ENCODE measurements at regions not wholly inside any gene's neighbourhood (a gene's known extent, or its start where the extent isn't known, plus 50 kb on each side); places are given as distances from the start of the nearest gene placed in this dataset.

- H3K4me3 ChIP-seq = no peak overlapping the region
- no peak overlapping the region for H3K4me2 ChIP-seq
- CTCF ChIA-PET = interaction anchor here (1.8 kb wide), 1 partner anchor 112 kb away, joined by 3 read pairs; no protein-coding TSS in a partner anchor
- TF ChIP-seq HOXA7 (CRISPR knock-in tag; IDR thresholded peaks at IDR 0.05) (no peak), RFX5 (IDR thresholded peaks at IDR 0.05) (no peak), HEYL (CRISPR knock-in tag; IDR thresholded peaks at IDR 0.05) (no peak), ZC3H11A (IDR thresholded peaks at IDR 0.05) (no peak), EP300 (IDR thresholded peaks at IDR 0.05) (no peak)
- WGBS (ENCODE audit: missing lambda C conversion rate) = 57% methylated on average over 4 of the region's 4 CpGs
- H3K4me1 ChIP-seq = no peaks in the 10 kb centered on the region
- H3K9me3 ChIP-seq = no peaks in the 10 kb centered on the region
- FAIRE-seq (no peak), ATAC-seq (no peak), DNase-seq (ENCODE audit: low read depth in 1 of 2, low spot score in 1 of 2) (no peak)
- POLR2A ChIA-PET = no interaction called here
- H3K27ac ChIP-seq = no peak overlapping the region
These were observed 252.7 kb upstream of the TARS1 start for GRCh38 chr5:33188089-33188488.

GRCh38 chr5:33194914-33195313 is 245.9 kb upstream of the TARS1 start:
- TF ChIP-seq CBX2 (IDR thresholded peaks at IDR 0.05; ENCODE audit: borderline replicate concordance, low read depth) (no peak), HMGXB4 (CRISPR knock-in tag; IDR thresholded peaks at IDR 0.05; ENCODE audit: borderline replicate concordance) (no peak), RFX5 (IDR thresholded peaks at IDR 0.05) (no peak)
- Histone ChIP-seq H3K9me3 (no peaks in the 10 kb centered on the region), H3K4me2 (peak overlapping the region; percentile 66; the same call in 2 of the 3 replicates), H3K27ac (peak overlapping the region; percentile 3 to 49; a peak in 1 of 6 replicates), H3K4me3 (no peak overlapping the region), H3K4me1 (peaks cover 17% of the 10 kb centered on the region)
- ATAC-seq (no peak), DNase-seq (ENCODE audit: low read depth in 1 of 2, low spot score in 1 of 2) (no peak), FAIRE-seq (no peak)
- POLR2A ChIA-PET = no interaction called here
- CTCF ChIA-PET = interaction anchor here (0.9 to 1.6 kb wide), 3 partner anchors 9 to 105 kb away, joined by 3 to 4 read pairs (median 3); no protein-coding TSS in a partner anchor

GRCh38 chr5:33195431-33196165 is 245.2 kb upstream of the TARS1 start:
- Histone ChIP-seq H3K4me2 (peak overlapping the region; percentile 66), H3K9me3 (no peaks in the 10 kb centered on the region), H3K4me1 (peaks cover 17% of the 10 kb centered on the region), H3K4me3 (no peak overlapping the region), H3K27ac (peak overlapping the region; percentile 28 to 49; a peak in 4 of 6 replicates)
- ATAC-seq = peak in 1 of 2 experiments; percentile 84; a peak in 3 of 6 replicates
- ChIA-PET POLR2A (no interaction called here), CTCF (interaction anchor here (0.9 to 1.6 kb wide), 2 partner anchors 9 to 15 kb away, joined by 3 read pairs; no protein-coding TSS in a partner anchor)
- 8% methylated on average over 3 of the region's 3 CpGs for whole genome bisulfite sequencing (ENCODE audit: missing lambda C conversion rate)
- peak in 1 of 2 experiments; percentile 39 for DNase-seq (ENCODE audit: low read depth in 1 of 2, low spot score in 1 of 2)
- peak; percentile 65 for FAIRE-seq
- TF ChIP-seq JUNB (IDR thresholded peaks at IDR 0.05) (peak; percentile 36; the same call in 1 of the 2 replicates), FOSL2 (IDR thresholded peaks at IDR 0.05) (no peak), FOSL2 (CRISPR knock-in tag; IDR thresholded peaks at IDR 0.05) (peak; percentile 47), USF2 (IDR thresholded peaks at IDR 0.05) (no peak)

GRCh38 chr5:33198836-33199235 is 241.9 kb upstream of the TARS1 start:
- peaks cover 17% of the 10 kb centered on the region for H3K4me1 ChIP-seq
- no peak overlapping the region for H3K4me3 ChIP-seq
- H3K4me2 ChIP-seq = no peak overlapping the region
- no peak for DNase-seq (ENCODE audit: low read depth in 1 of 2, low spot score in 1 of 2)
- ATAC-seq = no peak
- ChIA-PET POLR2A (no interaction called here), CTCF (interaction anchor here (1.3 kb wide), 1 partner anchor 8 kb away, joined by 3 read pairs; no protein-coding TSS in a partner anchor)
- H3K9me3 ChIP-seq = no peaks in the 10 kb centered on the region
- FAIRE-seq = no peak
- H3K27ac ChIP-seq = no peak overlapping the region
- WGBS (ENCODE audit: missing lambda C conversion rate) = 91% methylated on average over 4 of the region's 4 CpGs
- TF ChIP-seq MAX (IDR thresholded peaks at IDR 0.05) (no peak), USF2 (IDR thresholded peaks at IDR 0.05) (no peak), HOXB5 (CRISPR knock-in tag; IDR thresholded peaks at IDR 0.05) (no peak), MAFK (IDR thresholded peaks at IDR 0.05; ENCODE audit: partially characterized antibody) (no peak), RARB (CRISPR knock-in tag; IDR thresholded peaks at IDR 0.05) (no peak), EHF (CRISPR knock-in tag; IDR thresholded peaks at IDR 0.05) (no peak), SMC3 (IDR thresholded peaks at IDR 0.05) (no peak), PHF8 (IDR thresholded peaks at IDR 0.05; ENCODE audit: borderline replicate concordance, low read depth) (no peak), CBX8 (IDR thresholded peaks at IDR 0.05) (no peak), HOXA7 (CRISPR knock-in tag; IDR thresholded peaks at IDR 0.05) (no peak), CTCF (IDR thresholded peaks at IDR 0.05) (no peak), ZC3H11A (IDR thresholded peaks at IDR 0.05) (no peak), SREBF2 (IDR thresholded peaks at IDR 0.05) (no peak), ATOH8 (CRISPR knock-in tag; IDR thresholded peaks at IDR 0.05; ENCODE audit: low read depth) (no peak), RNF2 (IDR thresholded peaks at IDR 0.05; ENCODE audit: borderline replicate concordance, low read depth) (no peak), TFCP2L1 (CRISPR knock-in tag; IDR thresholded peaks at IDR 0.05) (no peak)

All from A549 (cell line).